Stimulated activated CD4-positive, alpha-beta T cell treated with anti-CD3 and anti-CD28 coated beads, Interleukin-2, amount 100 ng/mL, for 24 hours (primary cell): ENCODE measurements at regions not wholly inside any gene's neighbourhood (a gene's known extent, or its start where the extent isn't known, plus 50 kb on each side); places are given as distances from the start of the nearest gene placed in this dataset.
"Not testable (repeated sequence)": the region's sequence is repeated elsewhere in the genome, so short reads cannot be mapped to it uniquely, and the experiment has no call there.

Experiments used
- DNase-seq, 2 donors: peaks; one replicate each; pipeline ENCODE4 v3.0.0-alpha.2; 2020

GRCh38 chr7:8809320-8809719 lies 375.9 kb downstream of the NXPH1 start:
- no peak for DNase-seq

DNA sequence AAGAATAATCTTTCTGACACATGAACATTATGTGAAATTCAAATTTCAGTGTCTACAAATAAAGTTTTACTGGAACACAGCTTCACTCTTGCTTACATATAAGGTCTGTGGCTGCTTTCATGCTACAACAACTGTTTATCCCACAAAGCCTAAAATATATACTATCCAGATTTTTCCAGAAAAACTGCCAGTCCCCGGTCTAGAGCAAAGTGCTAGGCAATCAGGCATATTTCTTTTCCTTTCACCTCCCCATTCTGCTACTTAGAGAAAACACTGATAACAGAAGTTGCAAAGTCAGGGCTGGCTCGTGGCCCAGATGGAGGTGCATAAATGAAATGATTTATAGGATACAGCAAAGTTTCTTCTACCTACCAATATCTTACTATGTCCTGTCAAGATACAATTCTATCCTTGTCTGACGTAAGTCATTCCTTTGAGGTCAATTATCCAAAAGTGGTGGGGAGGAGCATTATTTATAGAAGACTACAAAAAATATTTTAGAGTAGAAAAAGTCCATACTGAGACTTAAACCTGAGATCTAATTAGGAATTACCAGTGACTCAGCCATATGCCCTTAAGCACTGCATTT lies 384.1 kb downstream of the NXPH1 start:
- DNase-seq, result no peak

GRCh38 chr7:8818406-8818805 lies 385.0 kb downstream of the NXPH1 start:
- DNase-seq, result no peak

DNA sequence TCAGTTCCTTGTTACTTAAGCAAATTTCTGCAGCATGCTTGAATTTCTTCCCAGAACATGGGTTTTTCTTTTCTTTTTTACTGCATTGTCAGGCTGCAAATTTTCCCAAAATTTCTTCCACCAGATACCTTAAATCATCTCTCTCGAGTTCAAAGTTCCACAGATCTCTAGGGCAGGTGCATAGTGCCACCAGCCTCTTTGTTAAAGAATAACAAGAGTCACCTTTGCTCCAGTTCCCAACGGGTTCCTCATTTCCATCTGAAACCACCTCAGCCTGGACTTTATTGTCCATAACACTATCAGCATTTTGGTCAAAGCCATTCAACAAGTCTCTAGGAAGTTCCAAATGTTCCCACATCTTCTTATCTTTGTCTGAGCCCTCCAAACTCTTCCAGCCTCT lies 389.2 kb downstream of the NXPH1 start:
- no peak for DNase-seq

DNA sequence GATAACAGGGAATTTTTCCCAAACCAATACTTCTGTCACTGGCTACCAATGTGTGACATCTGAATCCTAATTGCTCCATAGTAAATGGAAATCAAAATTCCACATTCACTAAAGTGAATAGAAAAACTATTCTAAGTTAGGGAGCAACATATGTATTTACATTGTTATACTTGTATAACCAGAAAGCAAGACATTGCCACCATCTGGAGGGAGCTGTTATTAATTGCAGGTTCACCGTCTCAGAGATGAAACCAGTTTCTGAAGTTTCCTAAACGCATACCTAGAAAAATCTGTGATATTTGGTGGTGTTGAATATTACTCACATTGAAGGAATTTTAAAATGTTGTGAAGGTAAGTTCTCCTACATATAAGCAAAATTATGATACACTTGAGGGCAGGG lies 390.1 kb downstream of the NXPH1 start:
- no peak for DNase-seq

DNA sequence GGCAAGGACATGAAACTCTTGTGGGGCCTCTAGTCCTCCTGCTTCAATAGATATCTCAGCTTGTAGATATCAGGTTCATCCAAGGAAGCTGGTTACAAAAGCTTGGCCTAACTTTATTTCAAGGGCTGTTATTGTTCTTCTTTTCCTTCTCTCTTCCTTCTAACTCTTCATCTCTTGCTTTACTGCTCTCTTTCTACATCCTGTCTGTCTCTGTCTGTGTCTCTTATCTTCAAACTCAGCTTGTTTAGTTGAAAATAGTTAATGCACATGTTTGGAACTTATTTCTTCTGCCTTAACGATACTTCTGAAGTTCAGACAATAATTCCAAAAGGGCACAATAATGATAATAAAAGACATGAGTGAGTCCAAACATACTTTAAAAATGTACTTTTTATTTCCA lies 393.9 kb downstream of the NXPH1 start:
- DNase-seq, result no peak

DNA sequence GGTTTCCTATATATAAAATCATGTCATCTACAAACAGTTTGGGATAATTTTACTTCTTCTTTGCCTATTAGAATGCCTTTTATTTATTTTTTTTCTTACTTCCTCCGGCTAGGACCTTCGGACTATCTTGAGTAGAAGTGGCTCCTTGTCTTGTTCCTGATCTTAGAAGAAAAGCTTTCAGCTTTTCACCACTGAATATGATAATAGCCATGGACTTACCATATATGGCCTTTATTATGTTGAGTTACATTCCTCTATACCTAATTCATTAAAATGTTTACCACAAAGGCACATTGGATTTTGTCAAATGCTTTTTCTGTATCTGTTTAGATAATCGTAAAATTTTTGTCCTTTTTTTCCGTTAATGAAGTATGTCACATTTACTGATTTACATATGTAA lies 395.7 kb downstream of the NXPH1 start:
- DNase-seq, result no peak

DNA sequence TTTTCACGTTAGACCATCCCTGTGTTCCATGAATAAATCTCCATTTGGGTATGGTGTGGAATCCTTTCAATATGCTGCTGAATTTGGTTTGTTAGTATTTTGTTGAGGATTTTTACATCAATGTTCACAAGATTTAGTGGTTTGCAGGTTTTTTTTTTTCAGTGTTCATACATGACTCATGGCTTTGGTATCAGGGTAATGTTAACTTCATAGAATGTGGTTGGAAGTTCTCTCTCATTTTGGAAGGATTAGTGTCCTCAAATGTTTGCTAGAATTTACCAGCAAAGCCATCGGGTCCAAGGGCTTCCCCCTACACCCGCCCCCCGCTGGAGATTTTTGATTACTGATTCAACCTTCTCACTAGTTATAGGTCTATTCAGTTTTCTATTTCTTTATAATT lies 398.0 kb downstream of the NXPH1 start:
- DNase-seq, result no peak

DNA sequence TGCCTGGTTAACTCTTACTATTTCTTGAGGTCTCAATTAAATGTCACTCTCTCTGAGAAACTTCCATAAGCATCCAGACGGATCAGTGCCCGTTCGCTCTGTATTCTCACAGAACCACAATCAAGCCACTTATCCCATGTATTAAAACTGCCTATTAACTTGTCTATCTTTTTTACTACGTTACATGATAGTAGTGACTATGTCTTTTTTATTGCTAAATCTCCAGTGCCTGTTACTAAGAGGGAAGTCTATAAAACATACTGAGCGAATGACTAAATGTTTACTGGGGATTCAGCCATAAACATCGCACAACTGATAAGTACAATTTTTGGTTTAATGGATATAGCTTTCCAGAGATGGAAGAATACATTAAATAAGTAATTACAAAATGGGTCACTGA lies 399.9 kb downstream of the NXPH1 start:
- DNase-seq, result no peak

DNA sequence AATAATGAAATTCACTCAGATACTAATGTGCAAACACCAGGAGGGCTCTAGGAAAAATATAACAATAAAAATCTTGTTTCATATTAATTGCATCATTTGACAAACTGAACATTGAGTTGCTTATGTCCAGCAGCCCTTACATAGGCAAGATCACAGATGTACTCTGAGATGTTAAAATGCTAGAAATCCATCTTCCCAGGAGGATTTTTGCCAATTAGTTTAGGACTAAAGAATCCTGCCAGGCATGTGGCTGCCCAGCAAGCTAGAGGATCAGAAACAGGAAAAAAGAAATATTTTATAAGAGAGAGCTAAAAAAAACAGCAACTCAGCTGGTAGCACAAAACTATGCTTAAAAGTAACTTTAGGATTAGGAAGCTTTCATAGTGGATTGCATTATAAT lies 407.8 kb downstream of the NXPH1 start:
- DNase-seq, result no peak

DNA sequence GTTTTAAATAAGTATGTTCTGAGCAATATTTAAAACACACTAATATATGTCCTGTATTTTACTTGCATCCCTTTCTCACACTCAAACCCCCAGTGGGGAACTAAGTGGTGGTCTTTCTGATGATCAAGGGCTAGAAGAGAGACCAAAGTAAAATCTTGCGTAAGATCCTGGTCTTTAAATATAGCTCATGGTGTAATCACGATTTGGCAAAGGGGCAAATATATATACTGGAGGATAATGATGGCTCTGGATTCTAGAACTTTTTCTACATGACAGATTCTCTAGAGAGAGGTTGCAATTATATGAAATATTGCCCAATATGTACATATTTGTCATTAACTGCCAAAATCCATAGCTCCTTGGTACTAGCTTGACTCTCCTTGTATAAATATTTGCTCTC lies 438.3 kb downstream of the NXPH1 start:
- no peak for DNase-seq

GRCh38 chr7:8881916-8882315 lies 448.5 kb downstream of the NXPH1 start:
- no peak for DNase-seq

- no peak for DNase-seq
Observed at GRCh38 chr7:8885480-8886000, 452.1 kb downstream of the NXPH1 start.

DNA sequence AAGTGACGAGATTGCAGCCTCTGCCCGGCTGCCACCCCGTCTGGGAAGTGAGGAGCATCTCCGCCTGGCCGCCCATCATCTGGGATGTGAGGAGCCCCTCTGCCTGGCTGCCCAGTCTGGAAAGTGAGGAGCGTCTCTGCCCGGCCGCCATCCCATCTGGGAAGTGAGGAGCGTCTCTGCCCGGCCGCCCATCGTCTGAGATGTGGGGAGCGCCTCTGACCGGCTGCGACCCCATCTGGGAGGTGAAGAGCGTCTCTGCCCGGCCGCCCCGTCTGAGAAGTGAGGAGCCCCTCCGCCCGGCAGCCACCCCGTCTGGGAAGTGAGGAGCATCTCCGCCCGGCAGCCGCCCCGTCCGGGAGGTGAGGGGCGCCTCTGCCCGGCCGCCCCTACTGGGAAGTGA lies 456.9 kb downstream of the NXPH1 start:
- not testable (repeated sequence) for DNase-seq

DNA sequence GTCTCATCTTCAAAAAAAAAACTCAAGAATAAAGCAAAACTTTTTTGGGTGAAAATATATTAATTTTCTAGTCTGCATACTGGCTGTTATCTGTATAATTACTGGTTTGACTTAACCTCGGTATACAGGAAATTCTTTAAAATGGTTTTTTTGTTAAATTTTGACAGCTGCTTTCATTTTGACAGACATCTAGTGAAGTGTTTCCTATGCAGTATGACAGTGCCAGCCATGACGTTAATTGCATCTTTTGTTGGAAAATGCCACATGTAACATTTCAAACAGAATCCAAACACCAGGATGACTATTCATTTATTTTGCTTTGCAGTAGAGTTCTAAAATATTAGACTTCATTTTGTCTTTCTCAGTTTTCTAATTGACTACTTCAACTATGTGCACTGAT lies 460.4 kb downstream of the NXPH1 start:
- no peak for DNase-seq

DNA sequence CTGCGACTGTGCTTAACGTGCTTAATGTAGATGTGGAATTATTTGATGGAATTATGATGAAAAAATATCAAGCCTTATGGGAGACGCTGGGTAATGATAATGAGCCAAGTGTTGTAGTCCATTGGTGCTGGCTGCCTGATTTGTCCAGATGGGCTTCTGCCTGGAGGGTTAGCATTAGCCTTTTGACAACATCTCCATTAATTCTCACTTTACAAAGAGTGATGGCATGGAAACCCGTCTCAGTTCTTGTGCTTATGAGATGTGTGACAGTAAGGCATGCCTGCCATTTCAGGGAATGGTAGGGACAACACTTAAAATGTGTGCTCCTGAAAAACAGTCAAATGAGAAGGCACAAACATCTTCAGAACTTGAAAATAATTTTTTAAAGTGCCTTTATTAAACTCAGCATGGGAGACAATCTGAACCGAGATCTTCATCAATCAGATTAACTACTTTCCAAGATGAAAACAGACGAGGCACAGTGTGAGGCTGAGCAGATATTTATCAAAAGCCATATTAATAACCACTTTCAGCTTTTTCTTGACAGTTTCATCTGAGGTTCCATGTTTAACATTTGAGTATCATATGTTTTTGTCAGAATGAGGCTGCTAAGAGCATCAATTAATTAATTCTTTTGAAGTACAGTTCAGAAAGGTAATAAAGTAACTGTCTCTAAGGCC lies 473.1 kb downstream of the NXPH1 start:
- DNase-seq, result no peak

DNA sequence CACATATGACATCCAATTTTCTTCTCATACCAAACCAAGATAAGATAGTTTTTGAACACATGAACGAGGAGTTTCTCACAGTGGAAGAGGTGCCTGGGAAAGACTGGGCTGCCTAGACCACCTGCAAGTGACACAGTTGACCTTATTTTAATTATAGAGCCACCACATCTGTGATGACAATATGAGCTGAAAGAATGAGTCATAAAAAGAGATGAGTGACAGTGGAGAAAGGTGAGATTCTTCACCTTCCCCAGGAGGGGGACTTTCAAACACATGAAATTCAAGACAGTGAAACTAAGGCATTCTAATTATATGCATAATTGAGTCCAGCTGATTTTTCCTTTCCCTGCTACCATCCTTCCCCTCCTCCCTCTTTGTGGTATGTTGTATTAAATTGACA lies 475.5 kb downstream of the NXPH1 start:
- DNase-seq, result no peak

DNA sequence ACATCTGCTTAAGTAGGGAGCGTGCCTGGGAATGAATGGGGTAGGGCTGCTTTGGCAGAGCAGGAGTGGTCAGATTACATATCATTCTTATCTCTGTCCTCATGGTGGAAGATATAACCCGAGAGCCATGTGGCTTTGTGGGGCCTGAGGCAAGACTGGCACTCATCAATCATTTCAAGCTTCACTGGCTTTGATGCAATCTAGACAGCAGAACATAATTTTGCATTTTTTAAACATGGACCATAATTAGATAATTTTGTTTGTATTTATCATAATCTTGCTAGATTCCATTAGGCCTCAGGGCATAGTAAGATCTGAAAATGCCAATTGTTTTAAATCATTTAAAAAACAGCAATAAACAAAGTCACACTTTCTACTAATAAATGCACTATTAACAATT lies 480.3 kb downstream of the NXPH1 start:
- DNase-seq, result no peak

DNA sequence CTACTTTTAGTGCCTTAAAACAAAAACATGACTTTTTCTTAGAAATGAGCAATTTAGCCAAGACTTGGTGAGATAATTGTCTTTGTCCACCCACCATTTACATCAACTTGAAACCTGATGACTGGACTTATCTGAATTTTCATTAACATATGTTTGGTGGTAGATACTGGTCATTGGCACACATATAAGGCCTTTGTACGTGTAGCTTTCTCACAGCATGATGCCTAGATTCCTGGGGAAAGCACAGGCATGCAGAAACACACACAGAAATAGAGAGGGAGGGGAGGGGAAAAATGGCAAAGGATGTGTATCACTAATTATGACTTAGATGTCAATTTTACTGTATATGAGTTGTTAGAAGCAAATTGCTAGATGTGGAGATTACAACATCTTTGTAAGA lies 488.4 kb downstream of the NXPH1 start:
- no peak for DNase-seq

DNA sequence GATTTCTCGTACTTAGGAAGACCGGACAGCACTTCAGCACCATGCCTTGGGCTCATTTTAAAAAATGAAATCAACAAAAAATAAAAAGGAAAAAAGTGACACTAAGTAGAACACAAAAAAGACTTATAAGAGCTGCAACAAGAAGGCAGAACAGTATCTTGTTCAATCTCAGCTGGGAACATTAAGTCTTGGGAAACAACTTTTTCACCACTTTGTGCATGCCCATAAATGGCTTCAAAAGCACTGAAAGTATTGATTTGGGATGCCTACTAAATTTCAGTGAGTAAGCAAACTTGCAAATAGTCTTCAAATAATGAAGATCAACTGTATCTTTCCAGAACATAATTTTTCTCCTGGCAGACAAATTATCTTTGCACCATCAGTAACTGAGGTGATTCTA lies 489.3 kb downstream of the NXPH1 start:
- DNase-seq, result no peak

DNA sequence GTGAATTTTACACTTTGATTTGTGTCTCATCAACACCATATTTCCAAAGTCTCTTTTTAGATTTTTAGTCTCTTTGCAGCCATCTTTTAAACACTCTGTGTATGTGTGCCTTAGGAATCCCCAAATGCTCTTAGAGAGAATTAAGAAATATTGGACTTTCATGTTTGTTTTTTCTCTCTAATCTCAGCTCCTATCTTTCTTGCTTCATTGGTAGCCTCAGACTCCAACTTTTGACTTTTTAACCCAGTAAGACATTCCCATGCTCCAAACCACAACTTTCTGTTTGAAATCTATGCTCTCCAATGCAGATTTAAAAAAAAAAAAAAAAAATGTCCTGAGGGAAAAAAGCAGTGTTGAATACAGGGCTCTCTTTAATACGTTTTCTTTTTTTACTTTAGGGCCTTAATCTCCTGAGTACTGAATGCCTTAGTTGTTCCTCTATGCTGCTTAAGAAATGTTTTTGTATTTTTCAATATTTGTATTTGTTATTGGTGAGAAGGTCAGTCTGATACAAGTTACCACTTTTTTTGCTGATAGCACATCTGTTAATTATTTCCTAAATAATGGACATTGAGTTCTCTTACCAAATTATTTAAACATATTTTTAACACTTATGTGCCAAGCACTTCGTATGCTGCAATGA lies 489.9 kb downstream of the NXPH1 start:
- no peak for DNase-seq

DNA sequence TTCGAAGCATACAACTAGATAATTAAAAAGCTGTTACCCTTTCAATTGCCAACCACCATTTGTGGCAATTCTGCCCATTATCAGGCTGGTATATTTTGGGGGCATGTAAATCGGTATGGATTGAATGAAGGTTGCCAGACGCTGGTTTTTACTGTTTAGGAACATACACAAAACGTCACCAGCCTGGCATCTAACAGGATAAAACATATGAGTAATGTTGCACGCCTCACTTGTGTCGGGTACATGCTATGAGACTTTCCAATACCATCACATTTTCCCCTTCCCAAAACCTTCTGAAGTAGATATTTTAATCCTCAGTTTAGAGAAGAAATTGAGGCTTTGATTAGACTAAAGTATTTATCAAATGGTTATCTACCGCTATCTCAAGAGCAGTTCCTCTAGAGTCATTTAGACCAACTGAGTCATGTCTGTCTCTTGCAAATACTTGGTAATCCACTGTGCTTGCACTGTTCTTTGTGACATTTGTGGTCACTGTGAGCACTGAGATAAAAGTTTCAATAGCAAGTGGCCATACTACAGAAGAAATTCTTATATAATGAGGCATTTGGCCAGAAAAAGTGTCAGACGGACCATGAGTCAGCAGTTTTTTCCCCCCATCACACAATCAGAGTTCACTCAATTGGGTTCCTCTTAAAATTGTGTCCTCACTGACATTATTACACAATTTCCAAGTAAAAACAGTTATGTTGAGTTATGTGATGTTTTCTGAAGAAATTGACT lies 498.7 kb downstream of the NXPH1 start:
- DNase-seq, result no peak

- DNase-seq, result no peak
Observed at GRCh38 chr7:8932751-8933150, 499.3 kb downstream of the NXPH1 start.

DNA sequence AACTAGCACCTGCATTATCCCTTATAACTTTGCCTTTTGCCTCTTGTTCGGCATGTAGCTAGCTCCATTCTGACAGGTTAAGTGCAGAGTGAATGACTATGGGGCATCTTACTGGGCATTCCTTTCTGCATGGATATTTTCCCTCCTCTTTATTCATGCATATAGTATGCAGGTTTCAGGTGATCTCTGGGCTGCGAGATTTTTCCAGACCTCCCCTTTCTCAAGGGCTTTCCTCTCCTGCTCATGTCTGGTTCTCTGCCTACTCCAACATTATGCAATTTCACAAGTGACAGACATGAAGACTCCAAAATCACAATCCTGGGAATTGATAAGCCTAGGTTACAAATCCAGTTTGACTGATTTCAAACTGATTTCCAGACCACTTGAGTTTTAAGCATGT lies 503.8 kb downstream of the NXPH1 start:
- DNase-seq, result no peak
